NCI-H1694 treated with DMSO at 0.1 percent for 48 hours (cell line): ENCODE measurements at regions not wholly inside any gene's neighbourhood (a gene's known extent, or its start where the extent isn't known, plus 50 kb on each side); places are given as distances from the start of the nearest gene placed in this dataset.
"Not testable (repeated sequence)": the region's sequence is repeated elsewhere in the genome, so short reads cannot be mapped to it uniquely, and the experiment has no call there.

Experiments
- DNase-seq: peaks from one replicate; lab custom pipeline; 2025; lab: John Stamatoyannopoulos, UW

DNA sequence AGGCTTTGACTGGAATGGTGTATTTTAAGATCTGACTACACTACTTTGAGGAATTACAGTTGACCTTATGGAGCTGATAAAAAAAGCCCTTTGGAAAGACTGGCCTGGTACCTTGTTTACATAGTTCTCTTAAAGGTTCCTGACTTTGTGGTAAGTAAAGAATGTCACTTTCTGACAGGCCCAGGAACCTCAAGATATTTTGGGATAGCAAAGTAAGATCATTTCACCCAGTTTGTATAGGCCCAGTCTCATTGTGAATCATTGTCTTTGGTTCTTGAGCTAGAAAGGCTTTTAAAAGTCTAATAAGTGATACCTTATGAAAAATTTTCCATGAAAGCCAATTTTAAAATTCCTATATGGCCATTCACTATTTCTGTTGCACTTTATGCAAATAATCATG lies 316.3 kb upstream of the LRRTM4 start:
- no peak for DNase-seq

DNA sequence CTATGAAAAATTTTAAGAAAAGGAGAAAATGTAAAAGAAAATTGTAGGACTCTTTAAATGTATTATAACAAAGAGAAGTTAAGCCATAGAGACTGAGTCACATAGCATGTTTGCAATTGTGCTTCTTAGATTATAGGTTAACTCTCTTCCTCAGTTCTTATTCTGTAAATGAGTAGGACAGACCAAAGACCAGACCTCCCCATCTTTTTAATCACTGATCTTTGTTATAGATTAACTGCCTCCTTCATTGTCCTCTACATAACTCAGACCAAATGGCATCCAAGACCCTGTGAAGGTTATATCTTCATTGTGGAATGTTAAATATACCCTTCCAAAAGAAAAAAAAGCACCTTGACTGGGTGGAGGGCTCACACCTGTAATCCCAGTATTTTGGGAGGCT lies 316.9 kb upstream of the LRRTM4 start:
- DNase-seq = no peak

DNA sequence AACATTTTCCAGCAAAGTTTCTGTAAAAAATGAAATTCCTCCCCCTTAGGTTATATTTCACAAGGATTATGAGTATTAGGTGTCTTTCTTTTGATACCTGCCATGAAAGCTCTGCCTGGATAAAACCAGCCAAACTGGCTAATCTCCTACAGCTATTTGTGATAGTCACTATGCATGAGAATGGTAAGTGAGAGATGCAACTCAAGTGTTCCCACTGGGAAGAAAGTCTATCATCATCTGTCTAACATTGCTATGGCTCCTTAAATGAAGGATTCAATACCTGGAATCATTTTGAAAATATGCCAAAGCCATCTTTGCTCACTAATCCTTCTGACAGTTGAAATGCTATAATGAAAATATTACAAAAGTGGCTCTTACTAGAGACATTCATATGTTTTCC lies 339.9 kb upstream of the LRRTM4 start:
- no peak for DNase-seq

DNA sequence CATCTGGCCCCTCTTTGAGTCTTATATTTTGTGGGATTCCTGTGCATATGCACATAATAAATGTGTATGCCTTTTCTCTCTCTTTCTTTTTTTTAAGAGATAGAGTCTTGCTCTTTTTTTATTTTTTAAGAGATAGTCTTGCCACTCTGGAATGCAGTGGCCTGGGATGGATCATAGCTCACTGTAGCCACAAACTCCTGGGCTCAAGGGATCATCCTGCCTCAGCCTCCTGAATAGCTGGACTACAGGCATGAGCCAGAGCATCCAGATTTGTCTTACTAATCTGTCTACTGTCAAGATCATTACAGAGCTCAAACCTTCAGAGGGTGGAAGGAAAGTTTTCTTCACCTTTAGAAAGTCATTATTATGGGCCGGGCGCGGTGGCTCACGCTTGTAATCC lies 342.2 kb upstream of the LRRTM4 start:
- DNase-seq = no peak

DNA sequence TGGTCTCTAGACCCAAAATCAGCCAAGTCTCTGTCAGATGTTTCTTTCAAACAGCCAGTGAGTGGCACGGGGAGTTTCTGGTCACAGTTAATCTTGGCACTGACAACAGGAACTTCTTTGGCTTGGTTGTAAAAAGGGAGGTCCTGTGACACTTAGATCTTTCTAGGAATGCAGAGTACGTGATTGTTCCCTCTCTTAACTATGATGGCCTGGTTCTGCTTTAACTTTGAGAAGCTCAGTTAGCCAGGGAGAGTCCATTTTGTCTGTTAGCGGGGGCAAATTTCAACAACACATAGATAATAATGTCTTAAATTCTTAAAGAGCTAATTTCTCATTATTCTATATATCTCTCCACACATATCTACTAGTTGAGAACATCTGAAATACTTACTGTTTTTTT lies 344.5 kb upstream of the LRRTM4 start:
- DNase-seq = no peak

DNA sequence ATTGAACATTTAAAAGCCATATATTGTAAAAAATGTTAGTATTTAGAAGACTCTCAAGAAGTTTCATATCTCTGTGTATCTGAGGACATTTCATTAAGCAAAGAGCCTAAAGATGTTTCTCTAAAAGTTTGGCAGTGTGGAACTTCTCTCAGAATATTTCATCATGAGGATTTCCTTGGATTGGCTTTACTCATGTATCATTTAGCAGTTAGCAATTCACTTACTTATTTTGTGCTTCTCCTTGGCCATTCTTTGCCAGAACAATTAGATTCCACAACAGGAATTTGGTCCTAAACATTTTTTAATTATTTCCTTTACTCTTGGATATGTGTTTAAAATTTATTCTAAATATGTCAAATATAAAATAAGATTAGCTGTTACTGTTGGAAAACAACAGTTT lies 345.0 kb upstream of the LRRTM4 start:
- no peak for DNase-seq

DNA sequence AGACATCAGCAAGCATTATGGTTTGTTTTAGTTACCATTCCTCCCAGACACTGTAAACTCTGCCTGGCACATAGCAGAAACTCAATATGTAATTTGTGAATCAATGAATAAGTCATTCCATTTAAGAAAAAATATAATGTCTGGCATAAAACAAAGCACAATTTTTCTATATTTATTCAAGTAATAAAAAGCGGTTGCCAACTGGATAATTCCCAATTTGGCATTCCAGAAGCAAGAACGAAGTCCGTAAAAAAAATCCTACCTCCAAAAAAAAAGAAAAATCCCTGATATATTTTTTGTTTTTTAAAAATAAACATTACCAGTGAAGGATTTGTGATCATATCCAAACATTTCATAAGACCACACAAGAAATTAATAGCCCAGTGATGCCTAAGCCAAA lies 351.3 kb upstream of the LRRTM4 start:
- DNase-seq = no peak

DNA sequence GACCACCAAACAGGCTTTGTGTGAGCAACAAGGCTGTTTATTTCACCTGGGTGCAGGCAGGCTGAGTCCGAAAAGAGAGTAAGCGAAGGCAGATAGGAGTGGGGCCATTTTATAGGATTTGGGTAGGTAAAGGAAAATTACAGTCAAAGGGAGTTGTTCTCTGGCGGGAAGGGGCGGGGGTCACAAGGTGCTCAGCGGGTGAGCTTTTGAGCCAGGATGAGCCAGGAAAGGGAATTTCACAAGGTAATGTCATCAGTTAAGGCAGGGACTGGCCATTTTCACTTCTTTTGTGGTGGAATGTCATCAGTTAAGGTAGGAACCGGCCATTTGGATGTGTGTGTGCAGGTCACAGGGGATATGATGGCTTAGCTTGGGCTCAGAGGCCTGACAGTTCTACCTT lies 378.0 kb upstream of the LRRTM4 start:
- not testable (repeated sequence) for DNase-seq

DNA sequence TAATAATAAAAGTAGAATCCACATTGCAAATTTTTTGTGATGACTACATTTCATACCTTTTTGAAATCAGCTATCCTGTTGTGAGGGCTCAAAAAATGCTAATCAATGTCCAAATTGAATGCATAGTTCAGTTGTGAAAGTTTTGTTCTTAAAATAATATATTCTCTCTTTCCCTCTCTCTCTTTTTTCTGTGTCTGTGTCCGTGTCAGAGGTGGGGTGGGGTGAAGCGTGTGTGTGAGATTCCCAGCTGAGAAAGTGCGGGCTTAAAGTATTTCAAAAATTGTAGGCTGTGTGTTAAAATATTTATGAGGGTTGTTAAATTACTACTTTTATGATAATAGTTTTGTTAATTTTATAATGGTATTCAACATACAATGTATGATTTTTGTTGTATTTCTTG lies 388.0 kb upstream of the LRRTM4 start:
- no peak for DNase-seq

DNA sequence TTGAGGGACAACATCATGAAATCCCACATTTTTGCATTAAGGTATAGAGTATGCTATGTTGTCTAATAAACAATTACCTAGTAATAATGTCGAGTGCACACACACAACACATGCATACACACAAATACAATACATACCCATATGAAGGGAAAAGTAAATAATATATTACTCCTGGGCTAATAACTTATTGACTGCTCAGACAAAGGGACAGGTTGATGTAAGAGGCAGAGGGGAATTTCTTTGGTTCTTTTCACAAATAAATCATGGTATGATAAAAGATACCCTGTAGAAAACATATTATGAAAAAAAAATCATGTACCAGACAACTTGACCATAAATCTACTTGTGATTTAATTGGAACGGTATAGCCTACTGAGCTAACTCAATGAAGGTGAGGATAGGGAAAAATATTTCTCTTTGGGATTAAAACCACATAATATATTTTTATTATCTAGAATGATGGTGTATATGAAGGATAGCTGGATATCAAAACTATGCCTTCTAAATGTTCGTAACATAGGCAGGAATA lies 398.7 kb upstream of the LRRTM4 start:
- no peak for DNase-seq

DNA sequence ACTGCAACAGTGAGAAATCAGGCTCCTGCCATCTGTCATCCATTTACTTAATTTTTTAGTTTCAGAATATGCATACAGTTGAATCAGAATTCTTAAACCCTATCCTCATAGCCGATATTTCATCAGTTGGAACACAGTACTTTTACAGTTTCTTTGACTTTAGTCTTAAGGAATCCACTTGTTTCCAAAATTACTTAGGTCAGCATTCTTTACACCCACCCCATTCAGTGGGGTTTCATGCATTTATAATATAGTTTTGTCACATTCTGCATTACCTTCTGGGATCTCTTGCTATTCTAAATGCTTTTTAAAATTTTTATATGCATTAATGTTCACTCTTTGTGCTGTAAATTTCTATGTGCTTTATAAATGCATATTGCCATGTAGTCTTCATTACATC lies 400.4 kb upstream of the LRRTM4 start:
- no peak for DNase-seq

DNA sequence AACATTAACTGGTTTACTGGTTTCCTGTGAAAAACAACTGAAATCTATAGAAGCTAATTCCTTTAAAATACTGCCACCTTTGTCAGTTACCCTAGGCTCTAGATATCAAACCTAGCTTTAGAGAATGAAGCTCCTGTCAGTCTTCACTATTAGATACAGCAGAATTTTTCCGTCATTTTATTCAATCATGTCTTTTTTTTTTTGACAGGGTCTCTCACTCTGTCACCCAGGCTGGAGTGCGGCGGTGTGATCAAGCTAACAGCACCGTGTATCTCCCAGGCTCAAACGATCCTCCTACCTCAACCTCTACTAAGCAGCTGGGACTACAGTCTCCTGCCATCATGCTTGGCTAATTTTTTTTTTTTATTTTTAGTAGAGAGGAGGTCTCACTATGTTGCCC lies 415.2 kb upstream of the LRRTM4 start:
- DNase-seq = no peak

DNA sequence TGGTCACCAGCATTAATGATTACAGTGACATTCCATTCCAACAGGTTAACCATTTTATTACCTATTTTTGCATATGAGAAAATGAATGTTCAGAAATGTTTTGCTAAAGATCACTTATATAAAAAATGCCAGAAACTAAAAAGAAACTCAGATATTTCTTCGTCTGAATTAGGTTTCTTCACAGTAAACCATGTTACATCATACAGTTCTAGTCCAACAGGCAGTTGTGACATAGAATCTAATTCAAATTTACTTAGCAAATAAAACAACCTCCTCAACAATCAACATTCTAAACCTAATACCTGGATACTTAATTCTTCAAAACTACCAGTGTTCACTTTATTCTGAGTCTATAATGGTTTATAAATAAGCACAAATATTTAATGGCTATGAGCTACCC lies 416.3 kb upstream of the LRRTM4 start:
- no peak for DNase-seq

DNA sequence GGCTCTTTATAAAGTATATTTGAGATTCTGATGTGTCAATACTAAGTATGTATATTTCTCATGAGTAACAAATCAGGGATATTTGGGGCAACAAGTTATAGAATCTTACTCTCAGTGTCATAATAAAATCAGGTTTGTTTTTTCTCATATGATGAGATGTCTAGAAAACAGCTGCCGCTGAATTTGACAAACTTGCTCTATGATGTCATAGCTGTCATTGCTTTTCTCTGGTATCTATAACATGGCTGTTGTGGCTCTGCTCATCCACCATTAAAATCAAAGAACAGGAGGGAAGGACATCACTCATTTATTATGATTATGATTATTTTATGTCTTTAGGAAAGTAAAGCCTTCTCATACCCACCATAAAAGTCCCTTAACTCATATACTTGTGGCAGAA lies 417.2 kb upstream of the LRRTM4 start:
- no peak for DNase-seq

DNA sequence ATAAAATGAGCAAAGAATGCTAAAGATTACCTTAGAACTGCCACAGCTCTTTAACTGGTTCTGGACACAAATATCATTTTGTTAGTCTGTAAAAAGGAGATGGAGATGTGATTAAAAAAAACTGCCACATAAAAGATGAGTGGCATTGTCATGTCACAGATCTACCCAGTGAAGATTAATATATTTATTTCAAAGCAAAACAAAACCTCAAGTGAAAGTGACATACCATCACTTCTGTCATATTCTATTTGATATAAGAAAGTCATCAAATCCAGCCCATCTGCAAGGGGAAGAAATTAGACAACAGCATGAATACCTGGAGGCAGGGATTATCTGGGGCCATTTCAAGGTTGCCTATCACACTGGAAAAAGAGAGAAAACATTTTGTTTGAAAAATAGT lies 417.6 kb upstream of the LRRTM4 start:
- DNase-seq = no peak

DNA sequence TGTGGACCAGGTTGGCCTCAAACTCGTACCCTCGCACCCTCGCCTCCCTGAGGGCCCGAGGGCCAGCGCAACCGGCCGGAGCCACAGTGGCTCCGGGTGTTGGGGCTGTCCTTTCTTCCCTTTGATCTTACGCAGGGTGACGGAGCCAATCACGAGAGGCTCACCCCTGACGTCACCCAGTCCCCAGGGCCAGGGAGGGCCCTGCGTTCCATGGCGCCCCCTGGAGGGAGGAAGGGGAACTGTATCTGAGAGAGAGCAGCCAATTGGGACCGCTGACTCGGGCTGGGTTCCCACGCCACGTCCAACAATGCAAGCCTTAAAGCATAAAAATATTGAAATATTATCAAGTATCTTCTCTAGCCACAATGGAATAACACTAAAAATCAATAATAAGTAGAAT lies 432.8 kb upstream of the LRRTM4 start:
- DNase-seq = no peak

DNA sequence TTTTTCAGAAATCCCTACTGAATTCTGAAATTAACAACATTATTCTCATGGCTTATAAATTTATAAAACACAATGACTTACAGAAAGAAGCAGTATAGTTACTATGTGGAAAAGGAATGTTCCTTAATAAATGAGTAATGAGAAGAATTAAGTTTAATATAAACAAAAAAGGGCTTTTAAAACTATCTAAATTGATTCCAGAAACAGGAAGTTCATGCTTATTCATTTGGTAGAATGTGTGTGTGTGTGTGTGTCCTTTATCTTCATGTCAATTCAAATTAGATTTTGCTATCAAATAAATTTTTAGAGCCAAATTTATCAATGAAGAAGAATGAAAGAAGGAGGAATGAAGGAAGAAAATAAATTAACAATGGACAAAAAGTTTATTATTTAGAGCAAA lies 440.8 kb upstream of the LRRTM4 start:
- no peak for DNase-seq

DNA sequence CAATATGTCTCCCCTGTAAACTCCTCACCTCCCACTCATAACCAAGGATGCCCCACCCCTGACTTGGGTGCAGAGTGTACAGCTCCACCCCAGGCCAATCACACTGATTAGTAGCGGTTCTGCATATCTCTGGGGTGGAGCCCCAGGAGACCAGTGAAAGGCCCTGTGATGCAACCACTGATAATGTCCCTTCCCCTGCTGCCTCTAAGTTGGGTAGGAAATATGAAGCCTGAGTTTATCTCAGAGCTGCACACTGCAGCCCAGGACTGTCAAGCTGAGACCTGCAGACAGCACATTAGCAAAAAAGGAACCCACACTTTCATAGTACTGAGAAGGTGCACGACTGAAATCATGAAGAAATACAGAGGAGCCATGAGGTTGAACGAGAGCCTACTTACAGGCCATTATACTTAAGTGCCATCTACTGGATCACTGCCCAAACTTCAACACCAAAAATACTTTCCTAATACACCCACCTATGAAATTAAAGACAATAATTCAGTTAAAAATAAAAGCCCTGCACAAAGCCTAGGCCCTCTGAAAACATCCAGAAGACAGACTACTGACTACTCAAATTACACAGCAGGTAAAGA lies 455.4 kb upstream of the LRRTM4 start:
- no peak for DNase-seq

DNA sequence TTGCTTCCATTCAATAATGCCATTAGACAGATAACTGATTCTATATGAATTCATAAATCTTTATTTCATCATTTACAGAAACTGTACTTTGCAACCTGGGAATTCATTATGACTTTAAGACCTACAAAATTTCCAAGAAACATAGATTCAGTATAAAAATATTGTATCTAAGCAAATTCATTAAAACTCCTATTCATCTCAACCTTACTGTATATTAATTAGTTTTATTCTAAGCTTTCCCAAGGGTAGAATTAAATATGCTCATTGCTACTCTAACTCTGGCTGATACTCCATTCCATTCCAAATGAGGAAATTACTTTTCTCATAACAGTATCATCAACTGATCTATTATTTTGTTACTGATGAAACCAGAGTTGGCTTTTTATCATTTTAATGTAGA lies 473.0 kb upstream of the LRRTM4 start:
- no peak for DNase-seq

DNA sequence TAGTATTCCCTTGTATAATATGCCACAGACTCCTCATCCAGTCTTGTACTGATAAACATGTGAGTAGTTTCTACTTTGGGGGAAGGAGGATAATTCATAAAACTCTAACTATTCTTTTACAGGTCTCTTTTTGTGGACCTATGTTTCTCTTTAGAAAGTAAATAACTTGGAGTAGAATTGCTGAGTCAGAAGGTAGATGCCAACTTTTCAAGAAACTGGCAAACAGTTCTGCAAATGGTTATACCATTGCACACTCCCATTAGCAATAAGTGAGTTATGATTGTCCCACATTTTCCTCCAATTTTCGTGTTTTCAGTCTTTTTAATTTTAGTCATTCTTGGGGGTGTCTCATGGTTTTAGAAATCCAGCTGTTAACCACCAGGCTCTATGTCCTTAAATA lies 477.2 kb upstream of the LRRTM4 start:
- DNase-seq = no peak

DNA sequence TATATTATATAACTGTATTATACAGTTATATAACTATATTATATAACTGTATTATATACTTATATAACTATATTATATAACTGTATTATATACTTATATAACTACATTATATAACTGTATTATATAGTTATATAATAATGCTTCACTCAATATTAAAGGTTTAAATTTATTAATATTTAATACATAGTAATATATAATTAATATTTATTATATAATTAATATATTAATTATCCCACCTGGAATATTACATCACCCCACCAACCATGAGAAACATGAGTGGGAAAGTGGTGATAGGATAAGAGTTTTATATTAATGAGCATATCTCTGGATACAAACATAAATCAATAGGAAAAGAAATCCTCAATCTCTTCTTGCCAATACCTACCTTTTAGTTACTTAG lies 487.1 kb upstream of the LRRTM4 start:
- DNase-seq = no peak

DNA sequence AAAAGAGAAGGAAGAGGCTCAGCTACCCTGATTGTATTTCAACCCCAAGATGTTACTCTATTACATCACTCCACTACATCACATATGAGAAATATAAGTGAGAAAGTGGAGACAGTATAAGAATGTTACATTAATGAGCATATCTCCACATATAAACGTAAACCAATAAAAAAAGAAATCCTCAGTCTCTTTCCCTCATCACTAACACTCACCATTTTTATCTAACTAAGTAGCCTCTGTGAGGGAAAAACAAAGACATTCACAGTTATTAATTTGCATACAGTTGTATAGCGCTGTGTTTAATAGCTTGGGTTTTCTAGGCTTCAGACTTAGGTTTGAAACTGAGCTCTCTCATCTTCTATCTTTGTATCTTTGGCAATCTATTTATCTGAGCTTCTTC lies 489.1 kb upstream of the LRRTM4 start:
- DNase-seq = no peak

DNA sequence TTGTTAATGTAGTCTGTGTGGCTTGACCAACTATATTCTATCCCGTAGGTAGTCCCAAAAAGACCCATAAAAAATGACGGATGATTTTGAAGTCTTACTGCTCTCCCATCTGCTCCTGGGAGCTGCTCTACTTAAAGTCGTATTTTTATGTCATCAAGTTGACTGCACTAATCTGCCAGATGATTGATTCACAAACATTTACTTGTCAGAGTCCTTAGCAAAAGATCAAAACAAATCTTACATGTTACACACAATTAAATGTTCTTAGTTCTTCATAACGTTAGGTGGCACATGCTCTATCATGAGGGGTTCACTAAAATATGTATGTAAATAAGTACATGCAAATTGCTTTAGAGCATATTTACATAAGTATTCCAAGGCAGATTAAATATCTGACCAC lies 498.3 kb upstream of the LRRTM4 start:
- no peak for DNase-seq

DNA sequence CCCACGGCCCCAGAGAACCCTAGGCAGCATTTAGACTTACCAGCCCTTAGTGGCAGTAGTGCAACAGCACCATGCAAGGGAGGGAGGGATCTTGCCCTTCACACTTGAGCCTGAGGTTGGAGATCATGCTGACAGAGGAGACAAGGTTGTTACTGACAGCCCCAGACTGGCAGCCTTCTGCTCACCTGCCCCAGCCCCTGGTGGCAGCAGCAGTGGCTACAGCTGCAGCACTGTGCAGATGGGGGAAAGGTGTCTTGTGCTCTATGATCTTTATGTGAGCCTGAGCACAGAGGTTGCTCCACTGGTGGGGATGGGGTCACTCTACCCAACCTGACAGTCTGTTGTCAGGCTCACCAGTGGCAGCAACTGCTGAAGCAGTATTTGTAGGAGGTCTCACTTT lies 501.2 kb upstream of the LRRTM4 start:
- no peak for DNase-seq

DNA sequence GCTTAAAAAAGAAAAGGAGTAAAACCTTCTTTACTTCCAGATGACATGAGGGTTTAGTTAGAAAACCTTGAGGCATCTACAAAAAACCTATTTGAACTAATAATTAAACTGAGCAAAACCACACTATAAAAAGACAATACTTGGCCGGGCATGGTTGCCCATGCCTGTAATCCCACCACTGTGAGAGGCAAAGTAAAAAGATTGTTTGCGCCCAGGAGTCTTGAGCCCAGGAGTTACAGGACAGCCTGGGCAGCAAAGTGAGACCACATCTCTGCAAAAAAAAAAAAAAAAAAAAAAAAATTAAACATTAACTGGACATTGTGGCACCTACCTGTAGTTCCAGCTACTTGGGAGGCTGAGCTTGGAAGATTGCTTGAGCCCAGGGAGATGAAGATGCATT lies 502.8 kb upstream of the LRRTM4 start:
- DNase-seq = no peak
